AG04449 (cell line): ENCODE measurements at regions not wholly inside any gene's neighbourhood (a gene's known extent, or its start where the extent isn't known, plus 50 kb on each side); places are given as distances from the start of the nearest gene placed in this dataset.
A peak's percentile ranks its signal among the peaks of the same experiment; 100 is the strongest.

Experiments used
- CTCF ChIA-PET: fragments of 350-600 bp; formaldehyde crosslinking; extraction: SDS; loops from one replicate; lab custom pipeline; 2021; ENCODE audit warnings: antibody characterized with exemption; lab: Yijun Ruan, JAX
- POLR2A ChIA-PET: fragments of 400-600, 350-600 bp; formaldehyde crosslinking; extraction: SDS; loops from one replicate; lab custom pipeline; 2020; ENCODE audit warnings: antibody characterized with exemption, inconsistent platforms; lab: Yijun Ruan, JAX
- DNase-seq: peaks from one replicate; pipeline ENCODE4 v3.0.0-alpha.2; 2010; ENCODE audit warnings: low read depth, low spot score
- H3K4me3 ChIP-seq: 2 replicates; pipeline ENCODE4 v1.5.1; 2011; ENCODE audit warnings: low read depth, mild to moderate bottlenecking, control low read depth, low read length
- CTCF ChIP-seq: IDR thresholded peaks from one replicate; pipeline ENCODE4 v1.5.1; 2011; ENCODE audit warnings: mild to moderate bottlenecking, moderate library complexity, low read length, control low read depth, inconsistent platforms; ENCODE audit not compliant: insufficient read depth; ENCODE audit errors: missing control alignments

DNA sequence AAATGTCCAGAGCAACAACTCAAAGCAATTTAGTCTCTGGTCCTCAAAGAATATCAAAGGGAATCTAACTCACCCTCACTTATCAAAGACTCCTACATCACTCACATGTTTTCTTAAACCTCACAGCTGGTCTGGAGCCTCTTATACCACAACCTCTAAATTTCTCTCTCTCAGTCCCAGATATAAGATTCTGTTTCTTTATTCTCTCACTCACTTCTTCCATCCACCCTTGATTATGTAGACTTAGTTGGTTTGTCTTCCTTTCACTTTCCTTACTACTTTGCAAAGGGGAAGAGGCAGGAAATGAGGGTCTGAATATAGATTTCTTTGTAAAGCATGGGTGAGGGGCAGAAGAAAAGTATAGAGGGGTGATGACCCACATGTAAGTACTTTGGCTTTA is 75.4 kb upstream of the STARD4 start:
- no peak overlapping the region for H3K4me3 ChIP-seq
- POLR2A ChIA-PET, result no interaction called here
- no peak for DNase-seq
- CTCF ChIA-PET, result interaction anchor here (1.2 kb wide), 1 partner anchor 57 kb away, joined by 3 read pairs; no protein-coding TSS in a partner anchor
- TF ChIP-seq CTCF, result no peak

- DNase-seq, result no peak
- no peak overlapping the region for H3K4me3 ChIP-seq
- ChIA-PET POLR2A (no interaction called here), CTCF (interaction anchor here (0.9 to 1.2 kb wide), 2 partner anchors 12 to 15 kb away, joined by 3 read pairs; no protein-coding TSS in a partner anchor)
- TF ChIP-seq CTCF, result no peak
These were observed 73.6 kb upstream of the STARD4 start for GRCh38 chr5:111585946-111586345.

- ChIA-PET CTCF (interaction anchor here (0.9 to 1.2 kb wide), 2 partner anchors 12 to 16 kb away, joined by 3 read pairs; no protein-coding TSS in a partner anchor), POLR2A (no interaction called here)
- no peak for TF ChIP-seq CTCF
- DNase-seq, result no peak
- H3K4me3 ChIP-seq, result no peak overlapping the region
These were observed 73.0 kb upstream of the STARD4 start for GRCh38 chr5:111585291-111585690.

- ChIA-PET CTCF (interaction anchor here (0.8 to 1.3 kb wide), 2 partner anchors 19 to 34 kb away, joined by 3 to 7 read pairs; no protein-coding TSS in a partner anchor), POLR2A (no interaction called here)
- no peak overlapping the region for H3K4me3 ChIP-seq
- no peak for TF ChIP-seq CTCF
- DNase-seq, result no peak
These were observed 72.3 kb upstream of the STARD4 start for GRCh38 chr5:111584651-111585050.

DNA sequence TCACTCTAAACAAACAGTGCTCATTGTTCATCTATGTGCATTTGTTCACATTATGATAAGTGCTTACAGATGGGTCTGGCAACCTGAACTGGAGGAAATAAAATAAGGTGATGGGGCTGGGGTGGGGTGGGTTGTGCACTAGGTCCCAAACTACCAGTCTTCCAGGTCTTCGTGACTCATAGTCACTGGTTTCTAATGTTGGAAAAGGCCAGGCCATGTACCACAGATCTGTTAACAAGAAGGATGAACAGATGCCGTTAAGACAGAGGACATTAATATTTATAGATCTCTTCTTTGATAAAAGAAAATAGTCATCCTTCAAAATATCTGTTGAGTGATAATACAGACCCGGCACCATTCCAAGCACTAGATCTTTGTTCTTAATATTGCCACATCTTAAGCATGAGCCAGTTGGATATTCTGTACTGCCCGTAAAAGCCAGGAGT is 71.4 kb upstream of the STARD4 start:
- ChIA-PET POLR2A (no interaction called here), CTCF (interaction anchor here (1.3 kb wide), 1 partner anchor 33 kb away, joined by 7 read pairs; no protein-coding TSS in a partner anchor)
- H3K4me3 ChIP-seq, result no peak overlapping the region
- no peak for TF ChIP-seq CTCF
- DNase-seq, result no peak

GRCh38 chr5:111582993-111583601 is 70.8 kb upstream of the STARD4 start:
- ChIA-PET POLR2A (no interaction called here), CTCF (no interaction called here)

More at GRCh38 chr5:111582993-111583601, 70.8 kb upstream of the STARD4 start:
- H3K4me3 ChIP-seq, result no peak overlapping the region
- no peak for TF ChIP-seq CTCF
- peak; percentile 89 for DNase-seq
